Panc1 (cell line): ENCODE measurements at regions not wholly inside any gene's neighbourhood (a gene's known extent, or its start where the extent isn't known, plus 50 kb on each side); places are given as distances from the start of the nearest gene placed in this dataset.

Source experiments
- POLR2AphosphoS5 ChIP-seq: IDR thresholded peaks from 2 replicates; pipeline ENCODE4 v1.6.1; 2012; ENCODE audit warnings: mild to moderate bottlenecking, low read depth, low read length, moderate library complexity
- TF ChIP-seq, protein P1 (sequence below): fragments of 450-650 bp; IDR thresholded peaks from 2 replicates; pipeline ENCODE4 v1.5.1; 2017; ENCODE audit warnings: mild to moderate bottlenecking

DNA sequence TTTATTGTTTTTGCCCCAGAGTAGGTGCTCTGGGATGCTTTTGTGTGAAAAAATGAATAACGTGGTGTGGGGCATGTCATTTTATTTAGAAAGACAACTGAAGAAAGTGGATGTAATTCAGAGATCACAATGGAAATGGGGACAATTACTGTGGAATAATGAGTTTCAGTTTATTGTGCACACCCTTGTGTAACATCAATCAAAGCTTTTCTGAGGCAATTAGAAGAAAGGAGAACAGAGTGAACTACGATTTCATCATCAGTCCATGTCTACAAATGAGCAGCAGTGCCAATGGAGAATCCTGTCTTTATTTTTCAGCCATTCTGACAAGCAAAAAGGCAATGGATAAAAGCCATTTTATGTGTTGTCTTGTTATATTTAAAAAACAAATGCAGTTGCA, 339.2 kb downstream of the TMA16 start:
- TF ChIP-seq, protein P1, sequence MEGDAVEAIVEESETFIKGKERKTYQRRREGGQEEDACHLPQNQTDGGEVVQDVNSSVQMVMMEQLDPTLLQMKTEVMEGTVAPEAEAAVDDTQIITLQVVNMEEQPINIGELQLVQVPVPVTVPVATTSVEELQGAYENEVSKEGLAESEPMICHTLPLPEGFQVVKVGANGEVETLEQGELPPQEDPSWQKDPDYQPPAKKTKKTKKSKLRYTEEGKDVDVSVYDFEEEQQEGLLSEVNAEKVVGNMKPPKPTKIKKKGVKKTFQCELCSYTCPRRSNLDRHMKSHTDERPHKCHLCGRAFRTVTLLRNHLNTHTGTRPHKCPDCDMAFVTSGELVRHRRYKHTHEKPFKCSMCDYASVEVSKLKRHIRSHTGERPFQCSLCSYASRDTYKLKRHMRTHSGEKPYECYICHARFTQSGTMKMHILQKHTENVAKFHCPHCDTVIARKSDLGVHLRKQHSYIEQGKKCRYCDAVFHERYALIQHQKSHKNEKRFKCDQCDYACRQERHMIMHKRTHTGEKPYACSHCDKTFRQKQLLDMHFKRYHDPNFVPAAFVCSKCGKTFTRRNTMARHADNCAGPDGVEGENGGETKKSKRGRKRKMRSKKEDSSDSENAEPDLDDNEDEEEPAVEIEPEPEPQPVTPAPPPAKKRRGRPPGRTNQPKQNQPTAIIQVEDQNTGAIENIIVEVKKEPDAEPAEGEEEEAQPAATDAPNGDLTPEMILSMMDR = no peak
- TF ChIP-seq POLR2AphosphoS5 = no peak
